ENCODE measurements at regions not wholly inside any gene's neighbourhood (a gene's known extent, or its start where the extent isn't known, plus 50 kb on each side); places are given as distances from the start of the nearest gene placed in this dataset.

GRCh38 chrX:789096-789495 is 158.5 kb downstream of the SHOX start:
- no peak overlapping the region for H3K56ac ChIP-seq (ENCODE audit: low read length)
- H3K4me2 ChIP-seq (ENCODE audit: low read length), result no peak overlapping the region
- no peak overlapping the region for H3K9ac ChIP-seq (ENCODE audit: low read length)
- no peaks in the 10 kb centered on the region for H3K79me1 ChIP-seq (ENCODE audit: low read length)
- H3K4ac ChIP-seq (ENCODE audit: low read depth, low read length), result no peak overlapping the region
- H2BK5ac ChIP-seq (ENCODE audit: low read length), result no peak overlapping the region
- no peaks in the 10 kb centered on the region for H3K27me3 ChIP-seq (ENCODE audit: insufficient read depth, low read length, poor library complexity)
- H3K27ac ChIP-seq (ENCODE audit: low read depth, low read length), result no peak overlapping the region
- H3K23ac ChIP-seq (ENCODE audit: low read length), result no peak overlapping the region
- no peak overlapping the region for H4K8ac ChIP-seq (ENCODE audit: low read depth, low read length)
- H3K36me3 ChIP-seq (ENCODE audit: control insufficient read depth, insufficient read depth, low read length), result no peaks in the 10 kb centered on the region
- no peak overlapping the region for H3K18ac ChIP-seq (ENCODE audit: low read length)
- H3K79me2 ChIP-seq (ENCODE audit: control insufficient read depth, insufficient read depth, low read length), result no peaks in the 10 kb centered on the region
- no peak overlapping the region for H4K5ac ChIP-seq (ENCODE audit: low read length)
- H2BK15ac ChIP-seq (replicated peaks; ENCODE audit: low read depth), result no peak overlapping the region
- no peak overlapping the region for H2AK5ac ChIP-seq (ENCODE audit: low read length)
- no peak overlapping the region for H3K4me3 ChIP-seq (ENCODE audit: low read length)
- WGBS (ENCODE audit: extremely low coverage, insufficient coverage, low lambda C conversion rate), result no CpG with 5 or more reads among the region's 9 CpGs
- DNase-seq, result no peak
- H2BK120ac ChIP-seq (ENCODE audit: low read depth, low read length), result no peak overlapping the region
- no peaks in the 10 kb centered on the region for H3K4me1 ChIP-seq (ENCODE audit: control insufficient read depth, low read depth, low read length)

GRCh38 chrX:786441-786881 is 155.9 kb downstream of the SHOX start:
- H3K18ac ChIP-seq (ENCODE audit: low read length), result no peak overlapping the region
- no peak overlapping the region for H3K9ac ChIP-seq (ENCODE audit: low read length)
- H2BK15ac ChIP-seq (replicated peaks; ENCODE audit: low read depth), result no peak overlapping the region
- DNase-seq, result no peak
- H3K4me3 ChIP-seq (ENCODE audit: low read length), result no peak overlapping the region
- H3K23ac ChIP-seq (ENCODE audit: low read length), result no peak overlapping the region
- no peak overlapping the region for H2BK120ac ChIP-seq (ENCODE audit: low read depth, low read length)
- no peak overlapping the region for H4K8ac ChIP-seq (ENCODE audit: low read depth, low read length)
- H3K27me3 ChIP-seq (ENCODE audit: insufficient read depth, low read length, poor library complexity), result no peaks in the 10 kb centered on the region
- H2BK5ac ChIP-seq (ENCODE audit: low read length), result no peak overlapping the region
- no peak overlapping the region for H3K56ac ChIP-seq (ENCODE audit: low read length)
- H3K27ac ChIP-seq (ENCODE audit: low read depth, low read length), result no peak overlapping the region
- no peak overlapping the region for H4K5ac ChIP-seq (ENCODE audit: low read length)
- WGBS (ENCODE audit: extremely low coverage, insufficient coverage, low lambda C conversion rate), result no CpG with 5 or more reads among the region's 6 CpGs
- H3K79me2 ChIP-seq (ENCODE audit: control insufficient read depth, insufficient read depth, low read length), result no peaks in the 10 kb centered on the region
- H3K4me2 ChIP-seq (ENCODE audit: low read length), result no peak overlapping the region
- no peaks in the 10 kb centered on the region for H3K4me1 ChIP-seq (ENCODE audit: control insufficient read depth, low read depth, low read length)
- no peaks in the 10 kb centered on the region for H3K36me3 ChIP-seq (ENCODE audit: control insufficient read depth, insufficient read depth, low read length)
- no peak overlapping the region for H2AK5ac ChIP-seq (ENCODE audit: low read length)
- H3K79me1 ChIP-seq (ENCODE audit: low read length), result no peaks in the 10 kb centered on the region
- no peak overlapping the region for H3K4ac ChIP-seq (ENCODE audit: low read depth, low read length)

- no peak overlapping the region for H4K8ac ChIP-seq (ENCODE audit: low read depth, low read length)
- no peak overlapping the region for H3K27ac ChIP-seq (ENCODE audit: low read depth, low read length)
- no peak overlapping the region for H2BK120ac ChIP-seq (ENCODE audit: low read depth, low read length)
- no peak overlapping the region for H3K18ac ChIP-seq (ENCODE audit: low read length)
- H3K56ac ChIP-seq (ENCODE audit: low read length), result no peak overlapping the region
- H3K36me3 ChIP-seq (ENCODE audit: control insufficient read depth, insufficient read depth, low read length), result no peaks in the 10 kb centered on the region
- no peak overlapping the region for H3K4me3 ChIP-seq (ENCODE audit: low read length)
- no peaks in the 10 kb centered on the region for H3K27me3 ChIP-seq (ENCODE audit: insufficient read depth, low read length, poor library complexity)
- H3K79me1 ChIP-seq (ENCODE audit: low read length), result no peaks in the 10 kb centered on the region
- H2BK5ac ChIP-seq (ENCODE audit: low read length), result no peak overlapping the region
- H3K4ac ChIP-seq (ENCODE audit: low read depth, low read length), result no peak overlapping the region
- no CpG with 5 or more reads among the region's 13 CpGs for WGBS (ENCODE audit: extremely low coverage, insufficient coverage, low lambda C conversion rate)
- no peak overlapping the region for H2BK15ac ChIP-seq (replicated peaks; ENCODE audit: low read depth)
- no peak overlapping the region for H3K23ac ChIP-seq (ENCODE audit: low read length)
- no peaks in the 10 kb centered on the region for H3K4me1 ChIP-seq (ENCODE audit: control insufficient read depth, low read depth, low read length)
- no peak overlapping the region for H4K5ac ChIP-seq (ENCODE audit: low read length)
- H3K9ac ChIP-seq (ENCODE audit: low read length), result no peak overlapping the region
- H3K79me2 ChIP-seq (ENCODE audit: control insufficient read depth, insufficient read depth, low read length), result no peaks in the 10 kb centered on the region
- no peak overlapping the region for H3K4me2 ChIP-seq (ENCODE audit: low read length)
- no peak overlapping the region for H2AK5ac ChIP-seq (ENCODE audit: low read length)
- DNase-seq, result no peak
These were observed 154.2 kb downstream of the SHOX start for GRCh38 chrX:784829-785228.

- Histone ChIP-seq H2BK120ac (ENCODE audit: low read depth, low read length) (no peak overlapping the region), H3K4me3 (ENCODE audit: low read length) (no peak overlapping the region), H3K36me3 (ENCODE audit: control insufficient read depth, insufficient read depth, low read length) (no peaks in the 10 kb centered on the region), H2BK15ac (replicated peaks; ENCODE audit: low read depth) (no peak overlapping the region), H4K8ac (ENCODE audit: low read depth, low read length) (no peak overlapping the region), H3K27me3 (ENCODE audit: insufficient read depth, low read length, poor library complexity) (no peaks in the 10 kb centered on the region), H3K4ac (ENCODE audit: low read depth, low read length) (no peak overlapping the region), H2AK5ac (ENCODE audit: low read length) (no peak overlapping the region), H2BK5ac (ENCODE audit: low read length) (no peak overlapping the region), H3K79me2 (ENCODE audit: control insufficient read depth, insufficient read depth, low read length) (no peaks in the 10 kb centered on the region), H3K4me2 (ENCODE audit: low read length) (no peak overlapping the region), H3K18ac (ENCODE audit: low read length) (no peak overlapping the region), H3K23ac (ENCODE audit: low read length) (no peak overlapping the region), H3K56ac (ENCODE audit: low read length) (no peak overlapping the region), H3K79me1 (ENCODE audit: low read length) (no peaks in the 10 kb centered on the region), H4K5ac (ENCODE audit: low read length) (no peak overlapping the region), H3K27ac (ENCODE audit: low read depth, low read length) (no peak overlapping the region), H3K9ac (ENCODE audit: low read length) (no peak overlapping the region), H3K4me1 (ENCODE audit: control insufficient read depth, low read depth, low read length) (no peaks in the 10 kb centered on the region)
- DNase-seq, result no peak
- no CpG with 5 or more reads among the region's 28 CpGs for WGBS (ENCODE audit: extremely low coverage, insufficient coverage, low lambda C conversion rate)
These were observed 150.9 kb downstream of the SHOX start for GRCh38 chrX:781224-782204.

- no peak overlapping the region for H2BK15ac ChIP-seq (replicated peaks; ENCODE audit: low read depth)
- no peak overlapping the region for H4K5ac ChIP-seq (ENCODE audit: low read length)
- no peaks in the 10 kb centered on the region for H3K79me1 ChIP-seq (ENCODE audit: low read length)
- H3K4me1 ChIP-seq (ENCODE audit: control insufficient read depth, low read depth, low read length), result no peaks in the 10 kb centered on the region
- no peak overlapping the region for H3K23ac ChIP-seq (ENCODE audit: low read length)
- H3K27me3 ChIP-seq (ENCODE audit: insufficient read depth, low read length, poor library complexity), result no peaks in the 10 kb centered on the region
- H2BK5ac ChIP-seq (ENCODE audit: low read length), result no peak overlapping the region
- no peak overlapping the region for H3K18ac ChIP-seq (ENCODE audit: low read length)
- H3K27ac ChIP-seq (ENCODE audit: low read depth, low read length), result no peak overlapping the region
- no peaks in the 10 kb centered on the region for H3K79me2 ChIP-seq (ENCODE audit: control insufficient read depth, insufficient read depth, low read length)
- no peak for DNase-seq
- H3K4me3 ChIP-seq (ENCODE audit: low read length), result no peak overlapping the region
- H3K9ac ChIP-seq (ENCODE audit: low read length), result no peak overlapping the region
- no peak overlapping the region for H3K4me2 ChIP-seq (ENCODE audit: low read length)
- H4K8ac ChIP-seq (ENCODE audit: low read depth, low read length), result no peak overlapping the region
- H2BK120ac ChIP-seq (ENCODE audit: low read depth, low read length), result no peak overlapping the region
- H3K56ac ChIP-seq (ENCODE audit: low read length), result no peak overlapping the region
- no peak overlapping the region for H3K4ac ChIP-seq (ENCODE audit: low read depth, low read length)
- no CpG with 5 or more reads among the region's 14 CpGs for WGBS (ENCODE audit: extremely low coverage, insufficient coverage, low lambda C conversion rate)
- no peak overlapping the region for H2AK5ac ChIP-seq (ENCODE audit: low read length)
- no peaks in the 10 kb centered on the region for H3K36me3 ChIP-seq (ENCODE audit: control insufficient read depth, insufficient read depth, low read length)
These were observed 146.1 kb downstream of the SHOX start for GRCh38 chrX:776529-777230.
